ENCODE measurements at regions not wholly inside any gene's neighbourhood (a gene's known extent, or its start where the extent isn't known, plus 50 kb on each side); places are given as distances from the start of the nearest gene placed in this dataset.
"Not testable (repeated sequence)": the region's sequence is repeated elsewhere in the genome, so short reads cannot be mapped to it uniquely, and the experiment has no call there.

GRCh38 chr9:71322311-71322710 lies 200.9 kb upstream of the TRPM3 start:
- intact Hi-C loops (cut with DNase I): no loop called here
- ATAC-seq (no peak), DNase-seq (no peak)

DNA sequence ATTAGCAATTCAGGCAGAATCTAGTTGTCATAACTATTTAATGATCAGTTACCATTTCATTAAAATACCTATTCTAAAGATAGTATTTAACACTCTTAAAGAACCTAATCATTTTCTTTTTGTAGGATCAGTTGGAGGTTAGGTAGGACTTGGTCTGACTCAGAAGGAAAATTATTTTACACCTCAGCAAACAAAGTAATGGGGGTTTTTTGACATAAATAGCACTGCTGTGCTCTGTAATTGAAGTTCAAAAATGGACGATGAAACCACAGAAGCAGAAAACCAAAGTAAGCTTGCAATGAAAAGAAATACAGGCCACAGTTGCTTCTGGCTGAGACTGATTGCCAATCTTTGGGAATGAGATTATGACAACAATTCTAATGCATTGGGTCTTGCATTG lies 187.0 kb upstream of the TRPM3 start:
- DNase-seq (no peak), ATAC-seq (no peak)
- intact Hi-C loops (cut with DNase I): no loop called here

DNA sequence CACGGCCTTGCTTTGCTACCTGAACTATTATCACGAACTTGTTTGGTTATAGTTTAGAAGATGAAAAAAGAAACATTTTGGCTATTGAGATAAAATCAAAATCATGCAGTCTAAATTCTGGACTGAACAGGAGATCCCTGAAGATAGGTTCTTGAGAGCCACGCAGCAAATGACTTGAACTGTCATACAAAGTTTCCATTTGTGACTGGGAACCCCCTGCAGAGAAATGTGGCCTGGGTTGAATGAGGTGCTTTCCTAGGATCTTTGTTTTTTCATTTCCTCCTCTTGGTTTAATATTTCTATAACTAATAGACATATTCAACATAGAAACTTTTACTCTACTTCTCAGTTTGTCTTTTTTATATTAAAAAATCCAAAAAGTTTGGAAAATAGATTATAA lies 184.7 kb upstream of the TRPM3 start:
- DNase-seq: no peak
- intact Hi-C loops (cut with DNase I): no loop called here
- no peak for ATAC-seq

DNA sequence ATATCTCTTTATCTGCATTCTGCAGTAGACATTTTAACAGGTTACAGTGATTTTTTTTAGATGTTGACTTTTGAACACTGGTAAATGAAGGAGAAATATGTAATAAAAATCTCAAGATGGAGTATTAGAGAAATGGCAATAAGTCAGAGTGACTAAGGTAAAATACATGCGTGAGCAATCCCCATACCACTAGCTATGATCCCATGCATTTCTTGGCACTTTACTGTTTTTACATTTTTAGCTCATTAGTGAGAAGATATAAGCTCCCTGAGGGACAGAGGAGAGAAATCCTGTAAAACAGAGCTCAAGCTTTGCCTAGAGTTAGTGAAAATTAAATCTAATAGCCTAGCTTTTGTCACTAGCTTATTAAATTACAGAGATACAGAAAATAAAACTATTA lies 181.9 kb upstream of the TRPM3 start:
- intact Hi-C loops (cut with DNase I): no loop called here
- ATAC-seq: no peak
- no peak for DNase-seq

- intact Hi-C loops (cut with DNase I): no loop called here
- ATAC-seq (no peak), DNase-seq (no peak)
These were observed 181.4 kb upstream of the TRPM3 start for GRCh38 chr9:71302776-71303175.

GRCh38 chr9:71295928-71296327 lies 174.5 kb upstream of the TRPM3 start:
- ATAC-seq: no peak

DNA sequence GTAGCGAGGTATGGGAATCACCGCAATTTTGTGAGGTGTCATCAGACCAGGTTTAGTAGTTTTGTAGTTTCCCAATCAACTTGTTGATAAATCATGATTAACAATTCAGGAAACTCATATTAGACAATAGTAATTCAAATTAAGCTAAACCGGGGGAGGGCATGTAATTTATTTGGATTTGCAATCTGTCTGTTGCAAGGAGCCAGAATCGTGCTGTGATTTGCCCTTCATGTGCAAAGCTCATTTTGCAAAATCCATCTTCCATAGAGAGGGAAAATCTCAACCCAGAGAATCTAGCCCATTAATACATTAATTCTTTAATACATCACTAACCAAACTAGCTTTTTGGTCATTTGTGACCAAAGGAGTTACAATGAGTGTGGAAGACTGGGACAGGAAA lies 164.7 kb upstream of the TRPM3 start:
- ATAC-seq (no peak), DNase-seq (no peak)
- intact Hi-C loops (cut with DNase I): loop anchor here in 1 of 2 donors (10.0 kb wide), 2 partner anchors 529 to 739 kb away; no protein-coding TSS in a partner anchor

More at GRCh38 chr9:71295928-71296327, 174.5 kb upstream of the TRPM3 start:
- no peak for DNase-seq
- intact Hi-C loops (cut with DNase I): no loop called here

DNA sequence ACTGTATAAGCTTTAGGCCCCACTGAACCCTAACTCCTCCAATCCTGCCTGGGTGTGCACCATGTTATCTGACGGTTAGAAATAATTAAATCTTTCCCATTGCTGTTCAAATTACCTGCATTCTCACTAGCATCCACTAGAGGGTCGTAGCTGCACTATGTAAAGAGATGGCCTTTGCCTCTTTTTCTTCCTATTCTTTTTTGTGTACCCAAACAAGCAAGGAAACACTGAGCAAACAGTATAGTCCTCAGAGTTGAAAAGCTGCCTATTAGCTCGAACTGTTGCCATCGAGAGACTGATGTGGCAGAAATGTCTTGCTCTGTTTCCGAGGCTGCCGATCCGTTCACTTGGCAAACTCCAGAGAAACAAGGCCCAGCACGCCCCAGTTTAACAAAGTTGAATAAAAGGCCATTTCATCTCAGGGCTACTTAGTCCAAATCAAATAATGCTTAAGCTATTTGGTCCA lies 163.8 kb upstream of the TRPM3 start:
- DNase-seq: peak; percentile 22
- ATAC-seq: peak; percentile 57 to 69
- intact Hi-C loops (cut with DNase I): loop anchor here in 1 of 2 donors (10.0 kb wide), 2 partner anchors 530 to 740 kb away; no protein-coding TSS in a partner anchor

DNA sequence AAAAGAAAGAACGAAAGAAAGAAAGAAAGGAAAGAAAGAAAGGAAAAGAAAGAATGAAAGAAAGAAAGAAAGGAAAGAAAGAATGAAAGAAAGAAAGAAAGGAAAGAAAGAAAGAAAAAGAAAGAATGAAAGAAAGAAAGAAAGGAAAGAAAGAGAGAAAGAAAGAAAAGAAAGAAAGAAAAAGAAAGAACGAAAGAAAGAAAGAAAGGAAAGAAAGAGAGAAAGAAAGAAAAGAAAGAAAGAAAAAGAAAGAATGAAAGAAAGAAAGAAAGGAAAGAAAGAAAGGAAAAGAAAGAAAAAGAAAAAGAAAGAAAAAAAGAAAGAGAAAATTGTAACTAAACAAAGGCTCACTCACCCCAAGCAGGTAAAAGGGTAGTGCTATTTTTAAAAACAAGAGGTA lies 160.7 kb upstream of the TRPM3 start:
- not testable (repeated sequence) for ATAC-seq, DNase-seq
- intact Hi-C loops (cut with DNase I): loop anchor here in 1 of 2 donors (10.0 kb wide), 2 partner anchors 533 to 743 kb away; no protein-coding TSS in a partner anchor

- intact Hi-C loops (cut with DNase I): no loop called here
- ATAC-seq (no peak), DNase-seq (no peak)
These were observed 157.8 kb upstream of the TRPM3 start for GRCh38 chr9:71279151-71279739.

DNA sequence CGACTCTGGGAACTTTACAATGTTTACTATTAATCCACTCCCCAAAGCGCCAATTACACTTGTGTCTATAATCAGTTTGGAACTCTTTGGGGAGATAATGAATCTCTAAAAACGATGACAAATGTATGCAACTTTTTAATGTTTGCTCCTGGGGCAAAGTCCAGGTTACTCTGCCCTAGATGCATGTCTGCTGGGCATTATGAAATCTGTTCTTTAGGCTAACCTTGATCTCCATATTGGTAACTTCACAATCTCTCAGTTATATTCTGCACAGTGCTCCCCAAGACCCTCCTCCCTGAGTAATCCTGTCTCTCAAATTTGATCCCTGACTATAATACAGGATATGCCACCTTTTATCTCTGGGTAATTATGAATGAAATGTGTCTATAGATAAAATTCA lies 152.2 kb upstream of the TRPM3 start:
- intact Hi-C loops (cut with DNase I): no loop called here
- no peak for ATAC-seq
- no peak for DNase-seq

DNA sequence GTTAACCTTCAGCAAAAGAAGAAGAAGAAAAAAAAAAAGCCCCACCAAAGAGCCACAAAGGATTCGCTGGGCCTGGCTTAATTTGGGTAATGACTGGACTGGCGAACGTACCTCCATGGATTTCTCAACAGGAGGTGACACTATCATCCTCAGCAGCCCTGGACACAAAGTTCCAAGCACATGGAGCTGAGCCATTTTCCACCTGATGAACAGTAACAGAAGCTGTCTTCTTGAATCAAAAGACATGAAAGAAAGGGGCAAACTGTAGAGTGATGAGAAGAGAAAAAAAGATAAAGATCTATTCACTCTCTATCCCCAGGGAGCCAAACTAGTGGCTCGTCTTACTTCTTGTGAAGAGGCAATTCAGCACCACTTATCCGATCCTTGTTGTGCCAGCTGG lies 150.2 kb upstream of the TRPM3 start:
- no peak for ATAC-seq
- intact Hi-C loops (cut with DNase I): no loop called here
- DNase-seq: no peak

- ATAC-seq: no peak
- DNase-seq: no peak
- intact Hi-C loops (cut with DNase I): no loop called here
These were observed 149.1 kb upstream of the TRPM3 start for GRCh38 chr9:71270554-71270953.

GRCh38 chr9:71269859-71270258 lies 148.4 kb upstream of the TRPM3 start:
- intact Hi-C loops (cut with DNase I): no loop called here
- DNase-seq: no peak
- ATAC-seq: no peak

GRCh38 chr9:71268871-71269635 lies 147.6 kb upstream of the TRPM3 start:
- ATAC-seq (no peak), DNase-seq (no peak)
- intact Hi-C loops (cut with DNase I): no loop called here

- DNase-seq: no peak
These were observed 142.0 kb upstream of the TRPM3 start for GRCh38 chr9:71263451-71263850.

DNA sequence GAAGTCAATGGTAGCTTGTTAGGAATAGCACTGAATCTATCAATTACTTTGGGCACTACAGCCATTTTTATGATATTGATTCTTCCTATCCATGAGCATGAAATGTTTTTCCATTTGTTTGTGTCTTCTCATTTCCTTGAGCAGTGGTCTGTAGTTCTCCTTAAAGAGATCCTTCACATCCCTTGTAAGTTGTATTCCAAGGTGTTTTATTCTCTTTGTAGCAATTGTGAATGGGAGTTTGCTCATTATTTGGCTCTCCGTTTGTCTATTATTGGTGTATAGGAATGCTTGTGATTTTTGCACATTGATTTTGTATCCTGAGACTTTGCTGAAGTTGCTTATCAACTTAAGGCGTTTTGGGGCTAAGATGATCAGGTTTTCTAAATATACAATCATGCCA lies 139.0 kb upstream of the TRPM3 start:
- ATAC-seq; DNase-seq; intact Hi-C loops (cut with DNase I): not testable (repeated sequence)

More at GRCh38 chr9:71263451-71263850, 142.0 kb upstream of the TRPM3 start:
- intact Hi-C loops (cut with DNase I): no loop called here
- ATAC-seq: no peak

DNA sequence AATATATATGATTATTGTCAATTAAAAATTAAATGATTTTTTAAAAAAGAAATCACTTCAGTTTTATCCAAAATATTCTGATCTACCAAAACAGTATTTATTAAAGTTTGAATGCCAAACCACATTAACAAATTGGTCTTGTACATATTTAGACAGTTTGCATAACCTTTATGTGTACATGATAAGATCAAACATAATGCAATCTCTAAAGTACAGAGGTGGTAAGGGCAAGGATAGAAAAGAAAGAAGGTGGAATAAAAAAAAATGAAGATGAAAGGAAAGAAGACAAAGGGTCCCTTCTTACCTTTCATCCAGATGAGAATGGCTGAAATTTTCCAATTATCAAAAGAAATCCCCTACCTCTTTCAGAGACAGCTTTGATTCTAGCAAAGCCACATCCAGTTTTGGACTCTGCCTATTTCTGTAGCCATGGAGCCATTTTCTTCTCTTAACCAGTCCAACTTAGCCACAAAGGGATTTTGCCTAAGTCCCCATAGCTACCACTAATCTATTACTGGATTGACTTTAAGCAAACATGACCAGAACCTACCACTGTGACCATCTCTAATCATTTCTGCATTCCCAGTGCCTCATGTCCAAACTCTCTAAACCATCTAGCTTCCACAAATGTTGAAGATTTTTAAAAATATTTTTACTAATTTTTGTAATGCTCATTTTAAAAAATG lies 133.3 kb upstream of the TRPM3 start:
- DNase-seq (no peak), ATAC-seq (no peak)
- intact Hi-C loops (cut with DNase I): no loop called here

DNA sequence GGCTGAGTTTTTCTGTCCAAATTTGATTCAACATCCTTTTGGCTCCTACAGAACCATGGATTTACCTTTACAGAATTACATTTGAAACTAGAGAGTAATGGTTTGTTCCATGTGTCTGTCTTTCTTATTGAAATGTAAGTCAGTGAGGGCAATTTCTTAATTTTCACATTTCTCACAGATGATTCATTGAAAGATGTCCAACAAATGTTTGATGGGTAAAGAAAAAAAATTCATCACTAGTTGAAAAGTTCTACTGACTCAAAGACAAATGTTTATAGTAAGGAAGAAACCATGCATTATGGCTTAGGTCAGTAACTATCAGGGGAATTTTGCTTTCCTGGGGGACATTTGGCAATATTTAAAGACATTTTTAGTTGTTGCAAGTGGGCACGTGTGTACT lies 131.6 kb upstream of the TRPM3 start:
- ATAC-seq: no peak
- intact Hi-C loops (cut with DNase I): no loop called here
- no peak for DNase-seq

DNA sequence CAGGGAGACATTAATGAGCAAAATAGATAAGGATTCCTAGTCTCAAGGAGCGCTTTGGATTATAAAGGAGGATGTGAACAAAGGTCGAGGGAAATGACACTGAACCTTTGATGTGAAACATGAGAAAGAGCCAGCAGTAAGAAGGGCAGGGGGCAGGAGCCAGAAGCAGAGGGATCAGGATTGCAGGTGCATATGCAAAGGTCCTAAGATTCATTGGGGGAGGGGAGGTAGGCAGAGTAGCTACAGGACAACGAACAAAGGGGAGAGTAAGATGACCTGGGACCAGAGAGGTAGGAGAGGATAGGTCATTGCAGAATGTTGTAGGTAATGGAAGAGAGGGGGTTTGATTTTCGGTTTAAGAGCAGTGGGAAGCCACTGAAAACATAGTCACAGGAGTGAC lies 129.2 kb upstream of the TRPM3 start:
- intact Hi-C loops (cut with DNase I): loop anchor here in 1 of 2 donors (2.0 kb wide), 1 partner anchor 610 kb away; no protein-coding TSS in a partner anchor
- ATAC-seq: no peak
- DNase-seq: no peak
